Kidney glomerular epithelial cell (primary cell): ENCODE measurements at regions not wholly inside any gene's neighbourhood (a gene's known extent, or its start where the extent isn't known, plus 50 kb on each side); places are given as distances from the start of the nearest gene placed in this dataset.

ENCODE experiments used
- DNase-seq: peaks from one replicate; lab custom pipeline; 2025; lab: John Stamatoyannopoulos, UW

DNA sequence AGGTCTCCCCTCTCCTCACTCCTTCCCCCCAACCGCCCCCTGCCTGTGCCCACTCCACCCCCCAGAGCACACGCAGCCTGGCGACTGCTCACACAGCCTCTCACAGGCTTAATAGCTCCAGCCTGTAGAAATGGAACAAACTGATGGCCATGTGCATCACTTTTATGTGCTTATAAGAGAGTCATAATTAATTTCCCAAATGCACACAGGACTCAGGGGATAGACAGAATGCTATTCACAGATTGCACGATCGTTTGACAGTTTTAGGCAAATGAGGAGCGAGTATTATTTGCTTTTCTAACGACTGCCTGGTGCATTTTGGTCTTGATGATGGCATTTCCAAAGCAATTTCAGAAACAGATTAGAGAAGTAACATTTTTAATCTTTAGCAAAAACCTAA is 97.7 kb upstream of the VSTM2B start:
- DNase-seq, result no peak

DNA sequence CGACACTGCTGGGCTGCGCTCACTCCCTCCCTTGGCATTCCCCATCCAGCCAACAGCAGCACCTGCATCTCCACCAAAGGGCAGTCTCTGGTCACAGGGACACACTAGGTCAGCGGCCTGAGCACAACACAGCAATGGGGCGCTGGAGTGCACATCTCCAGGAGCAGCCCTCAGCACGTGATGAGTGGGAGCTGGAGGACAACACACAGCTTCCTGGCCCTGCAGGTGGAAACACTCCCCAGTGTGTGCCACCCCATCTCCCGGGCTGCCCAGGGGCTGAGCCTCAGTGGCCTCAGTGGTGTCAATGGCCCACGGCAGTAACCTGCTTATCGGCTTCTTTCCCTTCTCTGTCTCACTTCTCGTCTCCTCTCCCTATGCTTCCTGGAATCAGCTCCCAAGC is 96.8 kb upstream of the VSTM2B start:
- no peak for DNase-seq

DNA sequence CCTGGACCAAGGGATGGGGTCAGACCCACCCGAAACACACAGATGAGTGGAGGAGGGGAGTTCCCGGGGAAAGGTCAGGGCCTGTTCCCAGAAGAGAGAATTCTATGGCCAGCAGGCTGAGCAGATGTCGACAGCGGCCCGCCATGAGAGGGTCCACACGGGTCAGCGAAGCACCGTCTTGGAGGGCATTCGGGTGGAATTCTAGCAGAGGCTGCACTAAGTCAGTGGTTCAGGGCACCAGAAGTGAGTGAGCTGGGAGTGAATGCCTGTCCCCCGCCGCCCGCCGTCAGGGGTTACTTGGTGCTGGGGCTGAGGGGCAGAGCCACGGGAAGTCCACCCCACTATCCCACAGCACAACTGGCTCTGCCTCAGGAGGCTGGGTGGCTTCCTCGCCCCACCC is 96.2 kb upstream of the VSTM2B start:
- DNase-seq, result no peak

DNA sequence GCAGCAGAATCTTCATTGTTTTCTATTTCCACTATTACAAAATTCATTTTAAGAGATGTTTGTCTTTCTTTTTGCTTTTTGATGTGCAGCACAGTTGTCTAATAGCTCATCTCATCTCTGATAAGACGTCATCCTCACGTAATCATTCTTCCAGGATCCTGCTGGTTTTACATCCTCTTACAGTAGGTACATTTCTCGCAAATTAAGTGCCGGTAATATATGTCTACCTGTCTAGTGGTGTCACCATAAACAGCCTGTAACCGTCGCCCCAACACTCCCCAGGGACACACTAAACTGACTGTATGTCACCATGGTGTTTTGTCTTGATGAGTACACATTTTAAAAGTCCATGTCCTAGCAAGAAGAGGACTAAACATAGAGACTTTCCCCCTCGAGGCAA is 94.5 kb upstream of the VSTM2B start:
- no peak for DNase-seq

DNA sequence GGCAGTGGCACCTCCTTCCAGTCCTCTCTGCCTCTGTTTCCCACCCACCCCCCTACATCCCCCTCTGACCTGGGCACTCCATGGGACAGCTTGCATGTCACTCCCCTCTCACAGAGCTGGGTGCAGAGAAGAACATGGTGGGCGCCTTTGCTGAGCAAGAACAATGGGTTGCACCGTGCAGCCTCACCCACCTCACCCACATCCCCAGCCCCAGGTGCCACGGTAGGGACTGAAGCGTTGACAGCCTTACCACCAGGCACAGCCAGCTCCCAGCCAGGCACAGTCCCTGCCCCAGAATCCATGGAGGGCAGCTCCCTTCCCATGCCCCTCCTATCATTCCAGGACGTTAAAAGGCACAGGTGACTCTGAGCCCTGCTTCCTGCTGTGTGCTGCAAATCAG is 93.1 kb upstream of the VSTM2B start:
- DNase-seq, result no peak

DNA sequence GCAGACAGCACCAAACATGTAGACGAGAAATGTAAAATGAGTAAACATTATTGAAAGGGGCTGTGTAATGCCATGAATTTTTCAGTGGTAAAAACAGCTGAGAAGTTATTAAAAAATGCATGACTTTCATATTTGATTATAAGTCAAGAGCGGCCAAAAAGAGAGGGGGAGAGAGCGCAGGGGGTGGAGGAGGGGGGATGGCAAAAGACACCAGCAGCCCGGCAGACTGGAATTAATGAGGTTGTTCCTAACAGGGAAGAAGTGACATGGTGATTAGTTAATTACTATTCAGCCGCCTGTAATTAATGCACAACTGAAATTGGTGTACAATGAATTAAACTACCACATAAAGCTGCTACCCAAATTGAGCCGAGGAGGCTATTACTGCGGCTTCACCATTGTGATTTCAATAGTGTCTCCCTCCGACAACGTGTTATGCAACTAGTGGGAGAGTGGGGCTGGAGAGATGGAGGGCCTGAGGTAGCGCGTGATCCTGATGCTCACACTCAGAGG is 89.1 kb upstream of the VSTM2B start:
- no peak for DNase-seq

DNA sequence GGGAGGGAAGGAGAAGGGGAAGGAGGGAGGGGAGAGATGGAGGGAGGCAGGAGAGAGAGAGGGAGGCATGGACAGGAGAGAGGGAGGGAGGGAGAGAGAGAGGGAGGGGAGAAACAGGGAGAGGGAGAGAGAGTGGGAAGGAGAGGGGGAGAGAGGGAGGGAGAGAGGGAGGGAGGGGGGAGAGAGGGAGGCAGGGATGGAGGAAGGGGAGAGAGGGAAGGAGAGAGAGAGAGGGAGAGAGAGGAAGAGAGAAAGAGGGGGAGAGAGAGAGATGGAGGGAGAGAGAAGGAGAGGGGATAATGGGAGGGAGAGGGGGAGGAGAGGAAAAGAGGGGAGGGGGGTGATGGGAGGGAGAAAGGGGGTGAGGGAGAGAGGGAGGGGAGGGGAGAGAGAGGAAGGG is 86.8 kb upstream of the VSTM2B start:
- no peak for DNase-seq

DNA sequence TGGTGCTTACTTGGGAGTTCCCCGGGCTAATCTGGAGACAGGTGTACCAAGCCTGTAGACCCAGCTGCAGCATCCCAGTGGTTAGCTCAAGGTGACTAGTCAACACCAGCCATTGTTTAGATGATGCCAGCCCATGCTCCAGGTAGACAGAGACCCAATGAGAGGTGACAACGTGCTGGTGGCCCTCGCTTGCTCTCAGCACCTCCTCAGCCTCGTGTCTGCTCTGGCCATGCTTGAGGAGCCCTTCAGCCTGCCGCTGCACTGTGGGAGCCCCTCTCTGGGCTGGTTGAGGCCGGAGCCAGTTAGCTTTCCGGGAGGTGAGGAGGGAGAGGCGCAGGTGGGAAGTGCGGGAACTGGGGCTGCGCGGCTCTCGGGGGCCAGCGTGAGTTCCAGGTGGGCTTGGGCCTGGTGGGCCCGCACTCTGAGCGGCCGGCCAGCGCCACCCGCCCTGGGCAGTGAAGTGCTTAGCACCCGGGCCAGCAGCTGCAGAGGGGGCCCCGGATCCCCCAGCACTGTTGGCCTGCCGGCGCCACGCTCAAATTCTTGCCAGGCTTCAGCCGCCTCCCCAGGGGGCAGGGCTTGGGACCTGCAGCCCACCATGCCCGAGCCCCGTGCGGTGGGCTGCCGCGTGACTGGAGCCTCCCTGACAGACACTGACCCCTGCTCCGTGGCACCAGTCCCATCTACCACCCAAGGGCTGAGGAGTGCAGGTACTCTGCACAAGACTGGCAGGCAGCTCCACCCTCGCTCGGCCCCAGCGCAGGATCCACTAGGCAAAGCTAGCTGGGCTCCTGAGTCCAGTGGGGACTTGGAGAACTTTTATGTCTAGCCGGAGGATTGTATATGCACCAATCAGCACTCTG is 85.9 kb upstream of the VSTM2B start:
- DNase-seq, result no peak

DNA sequence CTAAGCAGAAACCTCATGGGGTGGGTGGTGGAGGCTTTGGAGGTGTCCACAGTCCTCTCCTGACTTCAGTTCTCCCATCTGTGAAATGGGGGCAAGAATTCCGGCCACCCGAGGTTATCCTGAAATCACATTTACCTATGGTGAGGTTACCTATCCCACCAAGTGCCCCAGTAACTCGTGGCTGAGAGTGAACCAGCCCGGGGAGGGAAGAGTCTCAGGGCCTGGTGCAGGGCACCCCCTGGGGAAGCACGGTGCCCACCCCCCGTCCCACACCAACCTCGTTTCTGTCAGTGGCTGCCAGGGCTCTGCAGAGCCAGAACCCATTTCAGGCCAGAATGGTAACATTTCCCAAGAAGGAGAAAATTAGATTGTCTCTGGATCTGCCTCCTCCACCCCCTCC is 83.7 kb upstream of the VSTM2B start:
- no peak for DNase-seq

DNA sequence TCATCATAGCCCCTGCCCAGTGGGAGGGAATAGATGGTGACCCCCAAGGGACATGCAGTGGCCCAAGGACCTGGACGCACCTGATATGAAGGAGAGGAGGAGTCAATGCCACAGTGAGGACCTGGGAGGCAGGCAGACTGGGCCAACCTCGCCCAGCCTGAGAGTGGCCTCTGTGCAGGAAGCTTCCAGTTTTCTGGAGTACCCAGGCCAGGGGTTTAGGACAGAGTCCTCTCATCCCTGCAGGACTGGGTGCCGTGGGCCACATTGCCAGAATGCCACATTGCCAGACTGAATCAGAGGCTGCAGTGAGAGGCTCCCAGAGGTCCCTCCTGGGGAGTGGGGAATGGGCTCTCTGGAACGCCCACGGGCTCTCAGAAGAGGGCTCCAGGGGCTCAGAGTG is 82.9 kb upstream of the VSTM2B start:
- no peak for DNase-seq

DNA sequence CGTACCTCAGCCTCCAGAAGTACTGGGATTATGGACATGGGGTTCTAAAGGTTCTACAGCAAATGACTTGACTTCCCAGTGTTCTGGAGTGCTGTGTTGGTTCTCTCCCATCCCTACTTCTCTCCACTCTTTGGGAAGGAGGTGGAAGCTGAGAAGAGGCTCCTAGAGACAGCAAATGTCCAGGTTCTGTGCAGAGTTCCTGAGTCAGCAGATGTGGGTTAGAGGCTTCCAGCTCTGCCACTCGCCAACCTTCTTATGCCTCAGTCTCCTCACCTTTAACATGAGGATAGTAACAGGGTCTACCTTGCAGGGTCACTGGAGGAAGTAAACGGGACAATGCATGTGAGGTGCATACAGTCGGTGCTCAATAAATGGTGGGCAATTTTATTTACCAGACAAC is 80.5 kb upstream of the VSTM2B start:
- DNase-seq, result no peak

DNA sequence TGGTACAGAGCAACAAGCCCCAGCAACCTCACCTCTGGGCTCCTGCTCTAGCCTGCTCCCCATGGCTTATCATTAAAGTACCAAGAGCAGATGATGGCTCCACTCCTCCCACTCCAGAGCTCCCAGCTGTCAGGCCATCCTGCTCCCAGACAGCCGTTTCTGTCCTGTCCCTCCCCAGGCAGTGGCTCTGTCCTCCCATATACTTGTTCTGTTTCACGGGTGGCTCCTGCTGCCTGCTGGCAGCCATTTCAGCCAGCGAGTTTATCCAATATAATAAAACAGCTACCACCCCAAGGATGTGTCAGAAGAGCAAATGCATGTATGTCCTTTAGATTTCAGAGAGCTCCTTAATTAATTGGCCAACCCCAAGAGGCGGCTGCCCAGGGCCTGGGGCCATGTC is 79.4 kb upstream of the VSTM2B start:
- DNase-seq, result no peak

DNA sequence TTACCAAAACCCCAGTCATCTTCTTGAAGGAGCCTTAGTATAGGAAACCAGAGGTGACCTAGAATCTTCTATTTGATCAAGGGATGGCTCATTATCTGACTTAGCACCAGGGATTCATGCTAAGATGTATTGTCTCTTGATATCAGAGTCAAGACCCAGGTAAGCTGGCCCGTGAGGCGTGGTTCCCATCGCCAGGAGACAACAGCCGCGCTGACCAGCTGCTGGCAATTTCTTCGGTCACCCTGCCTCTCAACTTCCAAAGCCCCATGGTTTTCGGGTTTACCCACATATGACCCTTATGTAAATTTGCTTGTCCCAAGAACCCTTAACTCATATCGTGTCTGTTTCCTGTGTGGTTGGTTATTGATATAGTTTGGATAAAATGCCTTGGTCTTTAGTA is 77.7 kb upstream of the VSTM2B start:
- DNase-seq, result no peak

DNA sequence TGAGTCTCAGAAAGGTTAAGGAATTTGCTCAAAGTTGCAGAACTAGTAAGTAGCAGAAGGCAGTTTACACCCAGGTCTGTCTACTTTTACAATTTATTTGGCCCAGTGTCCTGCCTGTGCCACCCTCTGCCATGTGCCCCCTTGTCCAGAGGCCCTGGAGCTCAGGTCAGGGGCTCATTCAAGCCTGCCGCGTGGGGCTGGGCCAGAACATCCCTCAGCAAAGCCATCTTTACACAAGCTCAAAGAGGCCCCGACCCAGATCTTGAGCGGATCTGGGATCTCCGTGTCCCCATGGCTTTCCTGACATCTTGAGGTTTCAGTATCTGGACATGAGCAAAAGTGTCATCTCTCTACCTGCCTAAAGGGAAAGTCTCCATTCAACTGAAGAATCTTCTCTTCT is 76.4 kb upstream of the VSTM2B start:
- no peak for DNase-seq

DNA sequence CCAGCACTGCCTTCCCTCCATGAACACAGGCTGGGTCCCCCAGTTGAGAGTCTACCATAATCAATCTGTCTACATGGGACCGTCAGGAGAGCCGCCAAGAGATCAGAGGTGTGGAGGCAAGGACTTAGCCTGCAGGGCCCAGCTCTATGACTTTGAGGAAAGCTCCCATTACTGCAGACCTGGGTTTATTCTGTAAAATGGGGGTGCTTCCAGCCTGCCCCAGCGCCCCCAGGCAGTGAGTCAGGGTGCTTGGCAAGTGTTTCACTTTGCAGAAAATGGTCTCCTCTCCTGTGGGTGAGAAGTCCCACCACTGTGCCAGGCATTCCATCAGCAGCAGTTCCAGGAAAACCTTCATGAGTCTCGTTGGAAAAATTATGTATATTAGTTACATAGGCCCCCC is 75.5 kb upstream of the VSTM2B start:
- no peak for DNase-seq

DNA sequence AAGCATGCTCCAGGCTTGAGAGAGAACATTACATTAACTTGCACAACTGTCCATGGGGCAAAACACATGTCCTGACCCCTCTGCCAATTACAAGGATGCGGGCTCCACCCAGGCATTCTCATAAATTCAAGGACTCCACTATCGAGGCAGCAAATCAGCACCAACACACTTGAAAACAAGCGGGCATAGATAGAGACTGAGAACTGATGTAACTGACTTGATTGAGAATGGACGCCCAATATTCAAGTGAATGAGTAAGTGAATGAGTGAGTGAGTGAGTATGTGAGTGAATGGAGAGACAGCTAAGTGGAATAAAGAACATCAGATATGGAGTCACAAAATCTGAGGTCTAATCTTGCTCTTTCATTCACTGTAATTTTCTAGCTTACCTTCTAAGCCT is 75.0 kb upstream of the VSTM2B start:
- no peak for DNase-seq

DNA sequence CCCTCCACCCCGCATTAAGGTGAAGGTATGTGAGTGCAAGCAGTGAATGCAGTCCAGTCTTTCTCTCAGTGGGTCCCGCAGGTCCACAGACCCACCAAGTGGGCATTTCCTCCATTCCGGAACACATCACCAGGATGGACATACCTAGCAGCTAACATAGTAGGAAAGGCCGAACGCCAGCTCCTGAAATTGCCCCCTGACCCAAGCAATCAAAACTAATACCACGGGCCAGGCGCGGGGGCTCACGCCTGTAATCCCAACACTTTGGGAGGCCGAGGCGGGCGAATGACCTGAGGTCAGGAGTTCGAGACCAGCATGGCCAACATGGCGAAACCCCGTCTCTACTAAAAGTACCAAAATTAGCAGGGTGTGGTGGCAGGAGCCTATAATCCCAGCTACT is 71.7 kb upstream of the VSTM2B start:
- DNase-seq, result no peak

DNA sequence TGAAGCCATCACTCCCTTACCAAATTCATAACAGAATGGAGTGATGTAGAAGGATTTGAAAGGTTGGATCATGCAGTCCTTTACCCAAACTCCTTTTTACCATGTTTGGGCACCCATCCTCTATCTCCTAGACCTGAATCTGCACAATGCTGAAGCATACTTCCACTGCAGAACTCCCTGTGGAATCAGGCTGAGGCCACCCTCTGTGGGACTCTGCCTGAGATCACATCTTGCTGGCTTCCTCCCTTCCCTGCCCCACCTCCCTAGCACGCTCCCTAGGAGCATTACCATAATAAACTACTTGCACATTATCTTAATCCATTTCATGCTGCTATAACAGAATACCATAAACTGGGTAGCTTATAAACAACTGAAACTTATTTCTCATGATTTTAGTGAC is 68.4 kb upstream of the VSTM2B start:
- no peak for DNase-seq

DNA sequence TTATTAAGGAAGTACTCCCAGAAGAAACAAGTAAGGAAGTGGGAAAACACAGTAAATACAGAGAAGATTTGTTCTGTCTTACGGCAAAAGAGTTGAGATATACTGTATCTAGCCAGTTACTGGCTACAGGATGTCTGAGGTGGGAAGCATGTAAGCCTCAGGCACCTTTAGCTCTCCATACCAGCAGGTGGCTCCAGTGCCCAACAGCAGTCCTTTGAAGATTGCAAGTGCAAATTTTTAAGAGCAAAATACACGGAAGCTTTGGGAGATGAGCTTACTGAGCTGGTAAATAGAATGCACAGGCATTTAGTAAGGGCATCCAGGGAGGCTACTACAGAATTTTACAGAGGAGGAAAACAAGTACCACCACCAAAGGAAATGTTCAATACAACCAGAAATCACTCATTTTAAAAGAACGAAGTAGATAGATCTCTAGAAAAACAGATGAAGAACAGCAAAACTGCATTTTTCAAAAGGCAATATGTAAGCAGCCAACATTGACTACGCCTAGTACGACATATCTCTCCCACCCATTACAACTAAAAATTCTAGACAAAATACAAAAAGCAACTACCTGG is 57.9 kb upstream of the VSTM2B start:
- peak; percentile 42 for DNase-seq

DNA sequence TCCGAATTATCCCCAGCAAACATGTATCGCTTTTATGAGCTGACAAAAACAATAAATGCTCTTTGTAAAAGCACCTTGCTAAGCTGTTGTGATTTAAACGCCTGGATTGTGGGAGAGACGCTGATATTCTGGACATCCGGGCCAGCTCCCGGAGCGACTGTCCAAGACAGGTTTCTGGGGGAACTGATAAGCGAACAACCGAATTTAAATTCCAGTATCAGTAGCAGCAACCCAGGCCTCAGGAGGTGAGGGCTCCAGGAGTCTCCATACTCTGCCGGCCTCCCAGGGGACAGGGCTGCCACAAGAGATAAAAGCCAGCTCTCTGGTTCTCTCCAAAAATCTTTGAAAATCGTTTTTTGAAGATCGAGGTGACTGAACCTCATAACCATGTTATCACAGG is 50.3 kb upstream of the VSTM2B start:
- no peak for DNase-seq
